ENCODE measurements at regions not wholly inside any gene's neighbourhood (a gene's known extent, or its start where the extent isn't known, plus 50 kb on each side); places are given as distances from the start of the nearest gene placed in this dataset.
"Not testable (repeated sequence)": the region's sequence is repeated elsewhere in the genome, so short reads cannot be mapped to it uniquely, and the experiment has no call there.

- no peak for DNase-seq (ENCODE audit: low read depth in 2 of 2)
These were observed 946.7 kb upstream of the TMPRSS15 start for GRCh38 chr21:19350286-19350685.

GRCh38 chr21:19353256-19353655, 949.7 kb upstream of the TMPRSS15 start:
- DNase-seq (ENCODE audit: low read depth in 2 of 2) = no peak

- no peak for DNase-seq (ENCODE audit: low read depth in 2 of 2)
These were observed 965.4 kb upstream of the TMPRSS15 start for GRCh38 chr21:19368944-19369343.

GRCh38 chr21:19392390-19392789, 988.8 kb upstream of the TMPRSS15 start:
- DNase-seq (ENCODE audit: low read depth in 2 of 2) = no peak

DNA sequence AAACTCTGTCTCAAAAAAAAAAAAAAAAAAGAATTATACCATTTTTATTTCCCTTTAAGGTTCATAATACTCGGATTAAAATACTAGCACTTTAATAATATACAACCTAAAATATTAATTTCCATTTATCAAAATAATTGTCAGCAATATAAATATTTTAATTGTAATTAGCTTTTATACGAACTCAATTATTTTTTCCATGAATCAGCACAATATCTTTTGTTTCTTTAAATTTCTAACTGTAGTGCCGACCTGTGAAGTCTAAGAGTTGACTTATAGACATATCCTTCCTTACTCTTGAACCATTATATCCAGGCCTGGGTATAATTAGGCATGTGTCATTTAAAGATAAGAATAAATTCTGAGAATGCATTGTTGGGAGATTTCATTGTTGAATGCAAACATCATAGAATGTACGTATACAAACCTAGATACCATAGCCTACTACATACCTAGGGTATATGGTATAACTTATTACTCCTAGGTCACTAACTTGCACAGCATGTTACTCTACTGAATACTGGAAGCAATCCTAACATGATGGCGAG, 996.7 kb upstream of the TMPRSS15 start:
- DNase-seq (ENCODE audit: low read depth in 2 of 2) = no peak

- no peak for DNase-seq (ENCODE audit: low read depth in 2 of 2)
These were observed 999.3 kb upstream of the TMPRSS15 start for GRCh38 chr21:19402870-19403269.

DNA sequence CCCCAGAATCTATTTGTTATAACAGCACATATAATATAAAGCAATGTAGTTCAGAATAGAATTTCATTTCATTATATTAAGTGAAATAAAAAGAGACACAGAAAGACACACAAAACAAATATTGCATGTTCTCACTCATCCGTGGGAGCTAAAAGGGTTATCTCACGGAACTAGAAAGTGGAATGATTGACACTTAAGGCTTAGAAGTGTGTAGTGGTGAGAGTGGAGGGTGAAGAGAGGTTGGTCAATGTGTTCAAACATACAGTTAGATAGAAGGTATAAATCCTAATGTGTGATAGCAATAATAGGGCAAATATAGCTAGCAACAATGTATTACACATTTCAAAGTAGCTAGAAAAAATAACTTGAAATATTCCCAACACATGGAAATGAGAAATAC, 1001.7 kb upstream of the TMPRSS15 start:
- no peak for DNase-seq (ENCODE audit: low read depth in 2 of 2)

DNA sequence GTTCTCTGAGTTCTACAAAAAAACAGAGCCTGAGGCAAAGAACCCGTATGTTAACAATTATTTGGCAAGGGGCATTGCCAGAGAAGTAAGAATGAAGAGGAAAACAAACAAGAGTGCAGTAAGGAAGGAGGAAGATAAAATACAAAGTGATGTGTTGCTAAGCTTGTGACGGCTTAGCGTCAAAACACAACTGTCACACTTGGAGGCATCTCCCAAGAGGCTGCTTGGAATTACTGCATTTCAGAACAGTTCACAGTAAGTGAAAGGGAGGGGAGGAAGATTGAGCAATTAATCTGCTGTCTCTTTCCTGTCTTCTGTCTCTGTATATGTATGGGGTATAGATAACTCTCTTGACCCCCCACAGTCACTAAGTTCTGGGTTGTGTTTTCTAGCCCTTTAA, 1017.0 kb upstream of the TMPRSS15 start:
- DNase-seq (ENCODE audit: low read depth in 2 of 2) = no peak

GRCh38 chr21:19433623-19434022, 1030.0 kb upstream of the TMPRSS15 start:
- DNase-seq (ENCODE audit: low read depth in 2 of 2) = no peak

DNA sequence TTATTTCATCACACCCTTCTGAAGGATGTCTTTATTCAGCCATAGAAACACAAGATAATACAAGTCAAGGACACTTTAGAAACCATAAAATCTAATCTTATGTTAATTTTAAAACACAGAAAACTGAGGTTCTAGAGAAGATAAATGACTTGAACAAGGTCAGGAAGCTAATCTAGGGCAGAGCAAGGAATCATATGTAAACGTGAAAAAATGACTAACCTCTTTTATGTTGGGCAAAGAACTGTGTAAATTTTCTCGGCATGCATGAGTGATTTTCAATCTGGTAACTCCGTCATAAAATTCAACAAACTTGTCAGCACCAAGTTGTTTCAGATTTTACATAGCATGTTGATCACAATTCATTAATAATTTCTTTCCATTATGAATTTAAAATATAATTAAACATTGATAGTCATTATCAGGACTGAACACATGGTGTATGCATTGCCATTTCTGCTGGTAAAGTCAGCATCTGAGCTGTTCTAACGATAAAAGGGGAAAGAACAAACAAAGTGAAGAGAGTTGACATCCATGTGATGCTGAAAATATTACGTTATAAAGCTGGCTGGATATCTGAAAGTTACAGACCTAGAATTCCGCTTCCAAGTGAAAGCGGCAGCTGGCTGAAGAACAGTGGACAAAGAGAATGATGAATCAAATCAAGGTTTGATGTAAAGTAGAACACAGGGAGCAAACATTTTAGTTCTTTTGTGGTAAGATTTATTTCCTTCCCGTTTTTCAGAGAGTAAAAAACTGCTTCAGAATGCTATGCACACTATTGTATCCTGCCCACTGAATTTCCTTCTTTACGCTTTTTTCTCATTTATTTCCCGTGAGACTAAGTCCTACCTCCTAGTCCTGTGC, 1037.4 kb upstream of the TMPRSS15 start:
- DNase-seq (ENCODE audit: low read depth in 2 of 2) = no peak

GRCh38 chr21:19458295-19458694, 1054.7 kb upstream of the TMPRSS15 start:
- no peak for DNase-seq (ENCODE audit: low read depth in 2 of 2)

DNA sequence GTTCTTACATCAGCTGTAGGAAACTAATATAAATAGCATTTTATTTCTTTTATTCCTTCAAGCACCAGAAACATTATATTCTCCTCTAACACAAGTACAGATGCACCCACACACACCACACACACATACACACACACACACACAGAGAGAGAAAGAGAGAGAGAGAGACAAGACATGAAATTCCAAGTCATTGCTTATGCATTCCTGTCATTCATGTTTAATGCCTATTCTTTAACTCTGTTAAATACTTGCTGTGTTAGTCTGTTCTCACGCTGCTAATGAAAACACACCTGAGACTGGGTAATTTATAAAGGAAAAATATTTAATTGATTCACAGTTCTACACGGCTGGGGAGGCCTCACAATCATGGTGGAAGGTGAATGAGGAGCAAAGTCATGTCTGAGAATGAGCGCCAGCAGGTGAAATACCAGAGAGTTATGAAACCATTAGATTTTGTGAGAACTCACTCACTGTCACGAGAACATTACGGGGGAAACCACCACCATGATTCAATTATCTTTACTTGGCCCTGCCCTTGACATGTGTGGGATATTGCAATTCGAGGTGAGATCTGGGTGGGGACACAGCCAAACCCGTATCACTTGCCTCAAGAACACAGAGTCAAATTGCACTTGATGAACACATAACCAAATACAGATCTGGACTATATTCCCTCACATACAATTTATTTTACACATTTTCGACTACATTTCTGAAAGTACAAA, 1058.1 kb upstream of the TMPRSS15 start:
- no peak for DNase-seq (ENCODE audit: low read depth in 2 of 2)

GRCh38 chr21:19463966-19464365, 1060.4 kb upstream of the TMPRSS15 start:
- DNase-seq (ENCODE audit: low read depth in 2 of 2) = no peak

DNA sequence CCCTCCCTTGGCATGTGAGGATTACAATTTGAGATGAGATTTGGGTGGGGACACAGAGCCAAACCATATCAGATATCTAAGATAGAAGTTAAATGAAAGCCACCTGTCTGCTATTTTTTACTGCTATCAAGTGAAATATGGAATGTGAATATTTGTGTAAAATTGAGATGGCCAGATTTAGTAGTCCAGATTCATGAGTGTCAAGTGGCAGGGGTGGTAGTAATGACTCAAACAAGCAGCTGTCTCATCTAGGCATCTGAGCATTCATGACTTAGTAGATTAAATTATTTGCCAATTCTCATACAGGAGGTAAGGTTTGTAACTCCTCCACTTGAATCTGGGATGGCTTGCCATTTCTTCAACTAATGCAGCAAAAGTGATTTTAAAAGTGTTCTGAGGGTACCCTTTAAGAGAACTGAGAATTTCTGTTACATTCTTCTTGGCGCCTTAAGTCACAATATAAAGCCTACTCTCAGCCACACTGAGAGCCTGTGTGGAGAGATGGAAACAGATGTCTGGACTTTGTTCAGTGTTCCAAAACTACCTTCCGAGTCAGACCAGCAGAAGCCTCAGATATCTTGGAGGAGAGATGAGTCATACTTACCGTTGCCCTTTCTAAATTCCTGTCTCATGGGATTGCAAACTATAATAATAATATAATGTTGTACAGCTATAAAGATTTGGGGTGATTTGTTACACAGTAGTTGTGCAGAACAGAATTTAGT, 1065.6 kb upstream of the TMPRSS15 start:
- DNase-seq (ENCODE audit: low read depth in 2 of 2) = no peak

DNA sequence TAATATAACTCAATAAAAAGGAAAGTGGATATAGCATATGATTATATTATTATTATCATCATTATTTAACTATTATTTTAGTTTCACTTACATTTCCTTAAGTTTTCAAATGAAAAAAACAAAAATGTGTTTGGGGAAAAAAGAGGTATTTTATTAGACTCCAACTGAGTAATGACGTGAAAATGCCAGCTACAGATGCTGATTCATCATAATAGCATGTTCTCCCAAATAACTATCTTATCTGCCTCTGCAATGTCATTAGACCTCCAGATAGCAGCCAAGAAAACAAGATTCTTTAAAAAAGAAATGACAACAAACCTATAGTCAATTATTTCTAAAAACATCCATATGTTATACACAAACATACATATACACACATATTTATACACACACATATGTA, 1071.9 kb upstream of the TMPRSS15 start:
- no peak for DNase-seq (ENCODE audit: low read depth in 2 of 2)

- DNase-seq (ENCODE audit: low read depth in 2 of 2) = no peak
These were observed 1086.3 kb upstream of the TMPRSS15 start for GRCh38 chr21:19489930-19490329.

- no peak for DNase-seq (ENCODE audit: low read depth in 2 of 2)
These were observed 1086.9 kb upstream of the TMPRSS15 start for GRCh38 chr21:19490481-19490880.

- DNase-seq (ENCODE audit: low read depth in 2 of 2) = not testable (repeated sequence)
These were observed 1090.1 kb upstream of the TMPRSS15 start for GRCh38 chr21:19493437-19494241.

- DNase-seq (ENCODE audit: low read depth in 2 of 2) = no peak
These were observed 1097.5 kb upstream of the TMPRSS15 start for GRCh38 chr21:19501115-19501514.

DNA sequence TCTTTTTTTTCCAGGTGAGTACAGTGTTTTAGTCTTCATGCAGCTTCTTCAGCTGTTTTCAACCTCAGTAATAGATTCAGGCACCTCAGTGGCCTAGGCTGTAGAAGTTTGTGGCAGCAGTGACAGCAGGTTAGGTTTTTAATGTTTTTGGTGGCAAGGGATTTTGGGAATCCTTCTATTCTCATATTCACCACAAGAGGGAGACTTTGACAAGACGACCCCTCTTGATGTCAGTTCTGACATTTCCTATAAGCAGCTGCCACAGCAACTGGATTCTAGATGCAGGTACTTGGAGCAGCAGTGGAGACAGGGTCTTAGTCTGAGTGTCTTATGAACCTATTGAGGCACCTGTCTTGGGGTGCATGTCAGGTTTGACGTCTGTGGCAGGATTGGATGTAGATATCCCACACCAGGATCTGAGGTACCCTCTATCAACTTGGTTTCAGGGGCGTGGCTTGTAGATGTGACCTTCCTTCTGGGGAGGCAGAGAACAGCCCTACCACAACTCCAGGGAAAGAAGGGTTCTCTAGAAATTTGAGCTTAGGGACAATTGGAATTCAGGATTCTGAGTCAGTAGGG, 1104.2 kb upstream of the TMPRSS15 start:
- DNase-seq (ENCODE audit: low read depth in 2 of 2) = no peak

DNA sequence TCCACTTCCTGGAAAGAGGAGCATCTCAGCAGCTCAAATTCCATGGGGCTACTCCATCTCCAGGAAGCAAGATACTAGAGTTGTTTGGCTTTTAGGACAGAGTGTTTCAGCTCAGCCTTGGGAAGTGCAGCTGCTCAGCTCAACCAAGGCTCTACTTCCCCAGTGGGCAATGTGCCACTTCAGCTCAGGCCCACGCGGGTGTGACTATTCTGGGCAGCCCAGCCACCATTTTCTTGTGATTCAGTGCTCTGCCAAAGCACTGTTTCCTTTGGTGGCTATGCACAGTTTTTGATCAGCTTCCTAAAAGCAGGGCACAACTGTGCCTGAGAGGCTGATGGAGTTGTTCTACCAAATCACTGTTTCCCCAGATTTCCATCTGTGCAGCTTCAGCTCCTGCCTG, 1104.9 kb upstream of the TMPRSS15 start:
- no peak for DNase-seq (ENCODE audit: low read depth in 2 of 2)
